HepG2 (cell line): ENCODE measurements at regions not wholly inside any gene's neighbourhood (a gene's known extent, or its start where the extent isn't known, plus 50 kb on each side); places are given as distances from the start of the nearest gene placed in this dataset.
"Not testable (repeated sequence)": the region's sequence is repeated elsewhere in the genome, so short reads cannot be mapped to it uniquely, and the experiment has no call there.

ENCODE experiments used
- ATAC-seq: fragments of 200-7000 bp; cut with Tn5 transposase; 3 replicates; pipeline ENCODE4 v1.9.1; 2020; ENCODE audit warnings: mild to moderate bottlenecking, moderate library complexity
- BruUV-seq: library from RNA; stranded (reverse); fragments of 400-500 nt; replicated peaks from 2 replicates; lab custom pipeline; 2021; lab: Mats Ljungman, UMichigan
- CTCF ChIA-PET: fragments of 300-600 bp; formaldehyde crosslinking; extraction: SDS; loops from one replicate; lab custom pipeline; 2021; ENCODE audit warnings: low total read pairs, inconsistent platforms, low intra/inter-chr PET ratio; lab: Yijun Ruan, JAX
- POLR2A ChIA-PET: fragments of 350-600 bp; sonication (Branson Sonifier 250); formaldehyde crosslinking; loops from one replicate; lab custom pipeline; 2020; ENCODE audit warnings: antibody characterized with exemption, inconsistent platforms; lab: Yijun Ruan, JAX
- DNase-seq: peaks from one replicate; pipeline ENCODE4 v3.0.0-alpha.2; 2015; ENCODE audit warnings: low spot score
- FAIRE-seq: peaks from 3 replicates; lab custom pipeline; 2011; peaks lifted over from hg19 to GRCh38; lab: Jason Lieb, UNC
- H2AFZ ChIP-seq: one replicate; pipeline ENCODE4 v1.6.1; 2011; ENCODE audit warnings: low read length, inconsistent platforms
- H3K27ac ChIP-seq: fragments of 300-600 bp; 3 replicates; pipeline ENCODE4 v1.8.0; 2011; ENCODE audit warnings: mixed run types, mild to moderate bottlenecking, mixed read lengths, low read length, inconsistent platforms; ENCODE audit not compliant: insufficient read depth; ENCODE audit errors: extremely low read length
- H3K27me3 ChIP-seq, 2 experiments: fragments of 200-600 bp in 1 of 2; 2 replicates in 1 of 2; 3 replicates in 1 of 2; pipeline versions ENCODE4 v1.6.0 to v1.8.0; 2011; ENCODE audit warnings: low read length in 2 of 2, mild to moderate bottlenecking in 2 of 2, moderate library complexity in 2 of 2, inconsistent platforms in 1 of 2; ENCODE audit not compliant: insufficient read depth in 2 of 2, control insufficient read depth in 1 of 2
- H3K36me3 ChIP-seq, 2 experiments: fragments of 200-600 bp in 1 of 2; replicated peaks in 1 of 2; 2 replicates in 1 of 2; 3 replicates in 1 of 2; pipeline versions ENCODE4 v1.5.1 to v1.8.0; 2011; ENCODE audit warnings: low read length in 2 of 2, inconsistent platforms in 1 of 2; ENCODE audit not compliant: insufficient read depth in 2 of 2, control insufficient read depth in 1 of 2
- H3K4me1 ChIP-seq: 2 replicates; pipeline ENCODE4 v1.5.1; 2012; ENCODE audit warnings: low read length, inconsistent platforms; ENCODE audit not compliant: insufficient read depth
- H3K4me2 ChIP-seq: 2 replicates; pipeline ENCODE4 v1.6.0; 2011; ENCODE audit warnings: low read depth, low read length, inconsistent platforms
- H3K4me3 ChIP-seq, 3 experiments: fragments of 200-600 bp in 1 of 3; sonication (generic), shearing (Covaris generic) in 1 of 3; replicated peaks in 1 of 3; 2 replicates each; pipeline ENCODE4 v1.5.1; 2011 to 2016; ENCODE audit warnings: low read length in 3 of 3, inconsistent platforms in 2 of 3, low read depth in 2 of 3, mild to moderate bottlenecking in 2 of 3, control low read depth in 1 of 3, mixed read lengths in 1 of 3; ENCODE audit not compliant: insufficient read depth in 1 of 3
- H3K79me2 ChIP-seq: one replicate; pipeline ENCODE4 v1.6.1; 2011; ENCODE audit warnings: low read length, inconsistent platforms; ENCODE audit not compliant: insufficient read depth
- H3K9ac ChIP-seq: 2 replicates; pipeline ENCODE4 v1.6.0; 2011; ENCODE audit warnings: mild to moderate bottlenecking, low read depth, low read length, inconsistent platforms; ENCODE audit not compliant: insufficient read depth
- H3K9me3 ChIP-seq: 2 replicates; pipeline ENCODE4 v1.5.1; 2012; ENCODE audit warnings: mild to moderate bottlenecking, low read length
- H4K20me1 ChIP-seq: 2 replicates; pipeline ENCODE4 v1.6.0; 2011; ENCODE audit warnings: inconsistent platforms, mild to moderate bottlenecking, low read length, moderate library complexity; ENCODE audit not compliant: insufficient read depth
- CBX1 ChIP-seq: IDR thresholded peaks from one replicate; pipeline ENCODE4 v1.6.1; 2016; ENCODE audit warnings: antibody characterized with exemption, low read depth
- HOXA9 ChIP-seq: sonication (generic); formaldehyde crosslinking; IDR thresholded peaks from 2 replicates; pipeline ENCODE4 v1.8.1; 2022; ENCODE audit warnings: missing genetic modification reagents, mild to moderate bottlenecking, moderate library complexity, borderline replicate concordance
- JDP2 ChIP-seq: sonication (generic); formaldehyde crosslinking; IDR thresholded peaks from 2 replicates; pipeline ENCODE4 v1.8.1; 2022; ENCODE audit warnings: missing genetic modification reagents, borderline replicate concordance
- KAT2B ChIP-seq: fragments of 150-350 bp; IDR thresholded peaks from 2 replicates; pipeline ENCODE4 v1.6.1; 2014; ENCODE audit warnings: low read depth, low read length, borderline replicate concordance
- KDM2A ChIP-seq: sonication (generic); formaldehyde crosslinking; IDR thresholded peaks from 2 replicates; pipeline ENCODE4 v1.4.0; 2020; ENCODE audit warnings: low read depth, missing genetic modification reagents, borderline replicate concordance
- THAP11 ChIP-seq: IDR thresholded peaks from 2 replicates; pipeline ENCODE4 v1.6.1; 2016; ENCODE audit warnings: missing biosample characterization, missing genetic modification reagents
- TSC22D2 ChIP-seq: sonication (generic); formaldehyde crosslinking; IDR thresholded peaks from 2 replicates; pipeline ENCODE4 v1.5.1; 2020; ENCODE audit warnings: missing genetic modification reagents, mild to moderate bottlenecking, borderline replicate concordance
- ZNF883 ChIP-seq: sonication (generic); formaldehyde crosslinking; IDR thresholded peaks from 2 replicates; pipeline ENCODE4 v1.5.1; 2020; ENCODE audit warnings: mild to moderate bottlenecking, missing genetic modification reagents; ENCODE audit errors: not compliant biosample characterization
- WGBS: methylation state at CpG from one replicate; pipeline ENCODE4 v1.1.6; 2017; ENCODE audit warnings: low lambda C conversion rate; 5-methylcytosine and 5-hydroxymethylcytosine counted together
- in situ Hi-C: cut with HindIII; loops from 2 replicates; pipeline ENCODE4 v1.10.0; 2017; ENCODE audit warnings: low pct_unique_long_range_greater_than_20kb; ENCODE audit not compliant: extremely low pct_ligation_motif_present
- intact Hi-C: fragments of 100-400 bp; cut with micrococcal nuclease; formaldehyde crosslinking; loops from one replicate; pipeline ENCODE4 v1.10.0; 2022; ENCODE audit not compliant: unreplicated experiment
- TF ChIP-seq, protein P1 (sequence below): sonication (generic); formaldehyde crosslinking; IDR thresholded peaks from 2 replicates; pipeline ENCODE4 v1.8.0; 2022; ENCODE audit warnings: missing genetic modification reagents, mild to moderate bottlenecking, moderate library complexity, borderline replicate concordance
- TF ChIP-seq, protein P2 (sequence below): sonication (generic); formaldehyde crosslinking; IDR thresholded peaks from 2 replicates; pipeline ENCODE4 v1.4.0; 2020; ENCODE audit warnings: missing genetic modification reagents, borderline replicate concordance

- Histone ChIP-seq H3K9ac (no peak overlapping the region), H3K9me3 (no peaks in the 10 kb centered on the region), H3K4me2 (no peak overlapping the region), H3K27me3 (0 out of 5 replicates have a peak, but pooled peaks cover 0 to 4% of the 10 kb centered on the region in 2 experiments), H3K36me3 (no peaks in the 10 kb centered on the region), H3K79me2 (no peaks in the 10 kb centered on the region), H3K4me1 (no peaks in the 10 kb centered on the region), H2AFZ (no peak overlapping the region), H4K20me1 (no peaks in the 10 kb centered on the region), H3K27ac (no peak overlapping the region), H3K4me3 (no peak overlapping the region)
- DNase-seq = no peak
- 0% methylated on average over 1 of the region's 1 CpG for WGBS
- ATAC-seq = no peak
- CTCF ChIA-PET = no interaction called here
- intact Hi-C loops = no loop called here
- in situ Hi-C loops = no loop called here
- no peak for TF ChIP-seq JDP2
- no peak for TF ChIP-seq TSC22D2 (CRISPR knock-in tag)
- TF ChIP-seq KAT2B = no peak
- TF ChIP-seq, protein P1, sequence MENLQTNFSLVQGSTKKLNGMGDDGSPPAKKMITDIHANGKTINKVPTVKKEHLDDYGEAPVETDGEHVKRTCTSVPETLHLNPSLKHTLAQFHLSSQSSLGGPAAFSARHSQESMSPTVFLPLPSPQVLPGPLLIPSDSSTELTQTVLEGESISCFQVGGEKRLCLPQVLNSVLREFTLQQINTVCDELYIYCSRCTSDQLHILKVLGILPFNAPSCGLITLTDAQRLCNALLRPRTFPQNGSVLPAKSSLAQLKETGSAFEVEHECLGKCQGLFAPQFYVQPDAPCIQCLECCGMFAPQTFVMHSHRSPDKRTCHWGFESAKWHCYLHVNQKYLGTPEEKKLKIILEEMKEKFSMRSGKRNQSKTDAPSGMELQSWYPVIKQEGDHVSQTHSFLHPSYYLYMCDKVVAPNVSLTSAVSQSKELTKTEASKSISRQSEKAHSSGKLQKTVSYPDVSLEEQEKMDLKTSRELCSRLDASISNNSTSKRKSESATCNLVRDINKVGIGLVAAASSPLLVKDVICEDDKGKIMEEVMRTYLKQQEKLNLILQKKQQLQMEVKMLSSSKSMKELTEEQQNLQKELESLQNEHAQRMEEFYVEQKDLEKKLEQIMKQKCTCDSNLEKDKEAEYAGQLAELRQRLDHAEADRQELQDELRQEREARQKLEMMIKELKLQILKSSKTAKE (CRISPR knock-in tag) = no peak
- no peak for TF ChIP-seq ZNF883 (CRISPR knock-in tag)
- TF ChIP-seq, protein P2, sequence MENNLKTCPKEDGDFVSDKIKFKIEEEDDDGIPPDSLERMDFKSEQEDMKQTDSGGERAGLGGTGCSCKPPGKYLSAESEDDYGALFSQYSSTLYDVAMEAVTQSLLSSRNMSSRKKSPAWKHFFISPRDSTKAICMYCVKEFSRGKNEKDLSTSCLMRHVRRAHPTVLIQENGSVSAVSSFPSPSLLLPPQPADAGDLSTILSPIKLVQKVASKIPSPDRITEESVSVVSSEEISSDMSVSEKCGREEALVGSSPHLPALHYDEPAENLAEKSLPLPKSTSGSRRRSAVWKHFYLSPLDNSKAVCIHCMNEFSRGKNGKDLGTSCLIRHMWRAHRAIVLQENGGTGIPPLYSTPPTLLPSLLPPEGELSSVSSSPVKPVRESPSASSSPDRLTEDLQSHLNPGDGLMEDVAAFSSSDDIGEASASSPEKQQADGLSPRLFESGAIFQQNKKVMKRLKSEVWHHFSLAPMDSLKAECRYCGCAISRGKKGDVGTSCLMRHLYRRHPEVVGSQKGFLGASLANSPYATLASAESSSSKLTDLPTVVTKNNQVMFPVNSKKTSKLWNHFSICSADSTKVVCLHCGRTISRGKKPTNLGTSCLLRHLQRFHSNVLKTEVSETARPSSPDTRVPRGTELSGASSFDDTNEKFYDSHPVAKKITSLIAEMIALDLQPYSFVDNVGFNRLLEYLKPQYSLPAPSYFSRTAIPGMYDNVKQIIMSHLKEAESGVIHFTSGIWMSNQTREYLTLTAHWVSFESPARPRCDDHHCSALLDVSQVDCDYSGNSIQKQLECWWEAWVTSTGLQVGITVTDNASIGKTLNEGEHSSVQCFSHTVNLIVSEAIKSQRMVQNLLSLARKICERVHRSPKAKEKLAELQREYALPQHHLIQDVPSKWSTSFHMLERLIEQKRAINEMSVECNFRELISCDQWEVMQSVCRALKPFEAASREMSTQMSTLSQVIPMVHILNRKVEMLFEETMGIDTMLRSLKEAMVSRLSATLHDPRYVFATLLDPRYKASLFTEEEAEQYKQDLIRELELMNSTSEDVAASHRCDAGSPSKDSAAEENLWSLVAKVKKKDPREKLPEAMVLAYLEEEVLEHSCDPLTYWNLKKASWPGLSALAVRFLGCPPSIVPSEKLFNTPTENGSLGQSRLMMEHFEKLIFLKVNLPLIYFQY = no peak
- no peak for TF ChIP-seq CBX1
- TF ChIP-seq THAP11 (CRISPR knock-in tag) = no peak
- no peak for TF ChIP-seq KDM2A (CRISPR knock-in tag)
- no peak for TF ChIP-seq HOXA9 (CRISPR knock-in tag)
- POLR2A ChIA-PET = no interaction called here
- BruUV-seq = no TSS peak
- no peak for FAIRE-seq
Measured at GRCh38 chr14:56008150-56008549, 110.1 kb upstream of the PELI2 start.

DNA sequence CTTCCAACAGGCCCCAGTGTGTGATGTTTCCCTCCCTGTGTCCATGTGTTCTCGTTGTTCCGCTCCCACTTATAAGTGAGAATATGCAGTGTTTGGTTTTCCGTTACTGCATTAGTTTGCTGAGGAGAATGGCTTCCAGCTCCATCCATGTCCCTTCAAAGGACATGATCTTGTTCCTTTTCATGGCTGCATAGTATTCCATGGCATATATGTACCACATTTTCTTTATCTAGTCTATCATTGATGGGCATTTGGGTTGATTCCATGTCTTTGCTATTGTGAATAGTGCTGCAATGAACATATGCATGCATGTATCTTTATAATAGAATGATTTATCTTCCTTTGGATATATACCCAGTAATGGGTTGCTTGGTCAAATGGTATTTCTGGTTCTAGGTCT lies 109.5 kb upstream of the PELI2 start:
- H3K79me2 ChIP-seq, BruUV-seq, H4K20me1 ChIP-seq, H3K4me3 ChIP-seq, H3K36me3 ChIP-seq, H3K27me3 ChIP-seq, H2AFZ ChIP-seq, H3K4me2 ChIP-seq, H3K9ac ChIP-seq, ATAC-seq, H3K4me1 ChIP-seq, intact Hi-C loops, H3K9me3 ChIP-seq, POLR2A ChIA-PET, FAIRE-seq, CTCF ChIA-PET, DNase-seq, H3K27ac ChIP-seq, in situ Hi-C loops: not testable (repeated sequence)
- WGBS = 1% methylated on average over 3 of the region's 3 CpGs
